IMR-90 (cell line): ENCODE measurements at regions not wholly inside any gene's neighbourhood (a gene's known extent, or its start where the extent isn't known, plus 50 kb on each side); places are given as distances from the start of the nearest gene placed in this dataset.

Experiments used
- ATAC-seq: fragments of 200-7000 bp; cut with Tn5 transposase; 2 replicates; pipeline ENCODE4 v1.9.1; 2020; ENCODE audit warnings: low read depth, mild to moderate bottlenecking, moderate library complexity
- BruUV-seq: library from RNA; stranded (reverse); fragments of 400-500 nt; replicated peaks from 2 replicates; lab custom pipeline; 2021; lab: Mats Ljungman, UMichigan
- CTCF ChIA-PET: fragments of 300-600 bp; formaldehyde crosslinking; extraction: SDS; loops from one replicate; lab custom pipeline; 2021; ENCODE audit warnings: antibody characterized with exemption; lab: Yijun Ruan, JAX
- POLR2A ChIA-PET: fragments of 300-600 bp; sonication (Branson Sonifier 250); formaldehyde crosslinking; loops from one replicate; lab custom pipeline; 2022; ENCODE audit warnings: antibody characterized with exemption; ENCODE audit not compliant: unreplicated experiment; lab: Charles Lee
- DNase-seq: peaks from one replicate; pipeline ENCODE4 v3.0.0; 2013
- H2AFZ ChIP-seq: replicated peaks from 2 replicates; pipeline ENCODE3; 2013; ENCODE audit warnings: low read length, mild to moderate bottlenecking; ENCODE audit not compliant: poor library complexity
- H2AK5ac ChIP-seq: 2 replicates; pipeline ENCODE4 v1.6.1; 2013; ENCODE audit warnings: low read depth, low read length, inconsistent platforms
- H2AK9ac ChIP-seq: replicated peaks from 2 replicates; pipeline ENCODE3; 2013; ENCODE audit warnings: mild to moderate bottlenecking, low read depth, low read length, moderate library complexity; ENCODE audit not compliant: poor library complexity
- H2BK120ac ChIP-seq: 2 replicates; pipeline ENCODE4 v1.6.1; 2013; ENCODE audit warnings: low read depth, low read length, inconsistent platforms
- H2BK15ac ChIP-seq: 3 replicates; pipeline ENCODE4 v1.6.1; 2013; ENCODE audit warnings: low read depth, low read length, inconsistent platforms
- H2BK20ac ChIP-seq: 2 replicates; pipeline ENCODE4 v1.6.1; 2013; ENCODE audit warnings: low read depth, mild to moderate bottlenecking, inconsistent platforms, low read length, moderate library complexity
- H2BK5ac ChIP-seq: 2 replicates; pipeline ENCODE4 v1.6.1; 2013; ENCODE audit warnings: mild to moderate bottlenecking, low read depth, low read length, inconsistent platforms; ENCODE audit not compliant: poor library complexity, severe bottlenecking
- H3K14ac ChIP-seq: replicated peaks from 2 replicates; pipeline ENCODE4 v1.6.1; 2013; ENCODE audit warnings: low read depth, low read length, inconsistent platforms
- H3K18ac ChIP-seq: 2 replicates; pipeline ENCODE4 v1.6.1; 2013; ENCODE audit warnings: low read depth, low read length, control low read depth
- H3K23ac ChIP-seq: 2 replicates; pipeline ENCODE4 v1.6.1; 2013; ENCODE audit warnings: low read depth, low read length, inconsistent platforms
- H3K27ac ChIP-seq: 2 replicates; pipeline ENCODE4 v1.5.1; 2013; ENCODE audit warnings: mild to moderate bottlenecking, control low read depth, low read length; ENCODE audit not compliant: insufficient read depth
- H3K27me3 ChIP-seq: 2 replicates; pipeline ENCODE4 v1.6.1; 2013; ENCODE audit warnings: low read length; ENCODE audit not compliant: control insufficient read depth, insufficient read depth
- H3K36me3 ChIP-seq: 2 replicates; pipeline ENCODE4 v1.6.1; 2013; ENCODE audit warnings: low read length, mixed read lengths; ENCODE audit not compliant: control insufficient read depth, insufficient read depth
- H3K4ac ChIP-seq: 2 replicates; pipeline ENCODE4 v1.6.1; 2013; ENCODE audit warnings: low read depth, low read length, inconsistent platforms
- H3K4me1 ChIP-seq: 2 replicates; pipeline ENCODE4 v1.6.1; 2013; ENCODE audit warnings: low read length, mixed read lengths; ENCODE audit not compliant: control insufficient read depth, insufficient read depth
- H3K4me2 ChIP-seq: 2 replicates; pipeline ENCODE4 v1.6.1; 2013; ENCODE audit warnings: low read depth, mild to moderate bottlenecking, control low read depth, low read length, moderate library complexity
- H3K4me3 ChIP-seq: 2 replicates; pipeline ENCODE4 v1.5.1; 2013; ENCODE audit warnings: low read depth, mild to moderate bottlenecking, control low read depth, low read length, moderate library complexity; ENCODE audit not compliant: insufficient read depth
- H3K56ac ChIP-seq: 2 replicates; pipeline ENCODE4 v1.6.1; 2013; ENCODE audit warnings: low read length, inconsistent platforms; ENCODE audit not compliant: insufficient read depth; ENCODE audit errors: extremely low read depth
- H3K79me1 ChIP-seq, 2 experiments: 2 replicates each; pipeline ENCODE4 v1.6.1; 2013; ENCODE audit warnings: low read length in 2 of 2, inconsistent platforms in 1 of 2, low read depth in 1 of 2
- H3K9ac ChIP-seq: 2 replicates; pipeline ENCODE4 v1.6.1; 2013; ENCODE audit warnings: low read depth, low read length, control low read depth
- H3K9me1 ChIP-seq: 2 replicates; pipeline ENCODE4 v1.6.1; 2013; ENCODE audit warnings: low read length, inconsistent platforms; ENCODE audit not compliant: insufficient read depth
- H3K9me3 ChIP-seq: 2 replicates; pipeline ENCODE4 v1.6.1; 2013; ENCODE audit warnings: low read length; ENCODE audit not compliant: control insufficient read depth, insufficient read depth
- H4K20me1 ChIP-seq: 2 replicates; pipeline ENCODE4 v1.6.1; 2013; ENCODE audit warnings: low read length, inconsistent platforms; ENCODE audit not compliant: insufficient read depth
- H4K5ac ChIP-seq: 2 replicates; pipeline ENCODE4 v1.6.1; 2013; ENCODE audit warnings: mild to moderate bottlenecking, low read depth, low read length, control low read depth
- H4K8ac ChIP-seq, 2 experiments: 2 replicates each; pipeline ENCODE4 v1.6.1; 2013; ENCODE audit warnings: low read depth in 2 of 2, low read length in 2 of 2, control low read depth in 1 of 2, inconsistent platforms in 1 of 2
- H4K91ac ChIP-seq: 2 replicates; pipeline ENCODE4 v1.6.1; 2013; ENCODE audit warnings: low read depth, low read length, inconsistent platforms; ENCODE audit not compliant: insufficient read depth
- CEBPB ChIP-seq: IDR thresholded peaks from 2 replicates; pipeline ENCODE4 v1.6.1; 2012; ENCODE audit warnings: low read depth, low read length, improper control_type of control experiment
- MAZ ChIP-seq: IDR thresholded peaks from 2 replicates; pipeline ENCODE4 v1.6.1; 2012; ENCODE audit warnings: low read depth, mild to moderate bottlenecking, low read length, improper control_type of control experiment, moderate library complexity, borderline replicate concordance
- RCOR1 ChIP-seq: IDR thresholded peaks from 2 replicates; pipeline ENCODE4 v1.6.1; 2012; ENCODE audit warnings: mild to moderate bottlenecking, low read length, improper control_type of control experiment; ENCODE audit not compliant: insufficient replicate concordance
- WGBS, 2 experiments: methylation state at CpG; one replicate each; pipeline versions ENCODE4 v1.1.5 to v1.1.7; 2013; ENCODE audit warnings: missing lambda C conversion rate in 2 of 2; ENCODE audit not compliant: insufficient read length in 1 of 2; ENCODE audit errors: extremely low coverage in 2 of 2; 5-methylcytosine and 5-hydroxymethylcytosine counted together
- dilution Hi-C: fragments of 300-500 bp; cut with HindIII; formaldehyde crosslinking; loops from one replicate; pipeline ENCODE4 v1.14.3; 2018; ENCODE audit warnings: low sequenced_read_pairs; ENCODE audit not compliant: unreplicated experiment
- in situ Hi-C: fragments of 300-500 bp; cut with MboI; formaldehyde crosslinking; loops from 3 replicates; pipeline ENCODE4 v1.14.3; 2019; ENCODE audit warnings: low sequenced_read_pairs, inconsistent platforms, mixed read lengths
- intact Hi-C: fragments of 100-400 bp; cut with micrococcal nuclease; formaldehyde crosslinking; loops from 2 replicates; pipeline ENCODE4 v1.10.0; 2022

- no peak overlapping the region for H4K5ac ChIP-seq
- CTCF ChIA-PET = interaction anchor here (1.5 kb wide), 1 partner anchor 11 kb away, joined by 4 read pairs; no protein-coding TSS in a partner anchor
- H3K9me3 ChIP-seq = no peaks in the 10 kb centered on the region
- H3K4me3 ChIP-seq = no peak overlapping the region
- H4K8ac ChIP-seq = no peak overlapping the region; a peak in 1 of 4 replicates
- no peaks in the 10 kb centered on the region for H3K9me1 ChIP-seq
- H3K18ac ChIP-seq = no peak overlapping the region; the same call in 1 of the 2 replicates
- in situ Hi-C loops (loop anchor here (25.0 kb wide), 1 partner anchor 843 kb away; no protein-coding TSS in a partner anchor), dilution Hi-C loops (no loop called here), intact Hi-C loops (no loop called here)
- peaks cover 2% of the 10 kb centered on the region; the same call in 1 of the 2 replicates for H3K4me1 ChIP-seq
- POLR2A ChIA-PET = no interaction called here
- H2AFZ ChIP-seq = peak overlapping the region; percentile 24
- H3K4ac ChIP-seq = no peak overlapping the region
- no peak overlapping the region for H2BK20ac ChIP-seq
- TF ChIP-seq CEBPB (peak; percentile 91), RCOR1 (no peak), MAZ (no peak)
- H2BK120ac ChIP-seq = no peak overlapping the region
- H3K14ac ChIP-seq = 0 out of 2 replicates have a peak overlapping the region, but pooled peaks have one; percentile 8
- H2AK5ac ChIP-seq = no peak overlapping the region
- H4K91ac ChIP-seq = no peak overlapping the region
- 0% methylated on average over 1 of the region's 2 CpGs; no CpG with 5 or more reads in 1 of the 2 experiments for WGBS, 2 experiments
- no peak overlapping the region for H2BK5ac ChIP-seq
- ATAC-seq (peak; percentile 65), DNase-seq (peak; percentile 71)
- H3K56ac ChIP-seq = no peak overlapping the region
- no peak overlapping the region for H3K4me2 ChIP-seq
- H3K36me3 ChIP-seq = no peaks in the 10 kb centered on the region
- no peak overlapping the region for H2AK9ac ChIP-seq
- H2BK15ac ChIP-seq = 0 out of 3 replicates have a peak overlapping the region, but pooled peaks have one; percentile 6
- H3K23ac ChIP-seq = no peak overlapping the region
- H3K9ac ChIP-seq = no peak overlapping the region
- no TSS peak for BruUV-seq
- no peak overlapping the region for H3K27ac ChIP-seq
- no peaks in the 10 kb centered on the region for H3K79me1 ChIP-seq
- H4K20me1 ChIP-seq = no peaks in the 10 kb centered on the region
- H3K27me3 ChIP-seq = no peaks in the 10 kb centered on the region; the same call in none of the 2 replicates
Observed at GRCh38 chr2:234269769-234270204, 219.3 kb downstream of the SPP2 start.
